Dermis blood vessel endothelial cell (primary cell): ENCODE measurements at regions not wholly inside any gene's neighbourhood (a gene's known extent, or its start where the extent isn't known, plus 50 kb on each side); places are given as distances from the start of the nearest gene placed in this dataset.
"Not testable (repeated sequence)": the region's sequence is repeated elsewhere in the genome, so short reads cannot be mapped to it uniquely, and the experiment has no call there.

Source experiments
- DNase-seq: peaks from one replicate; pipeline ENCODE4 v3.0.0; 2010

- DNase-seq = no peak
Observed at GRCh38 chr3:87706176-87706575, 352.6 kb downstream of the CGGBP1 start.

GRCh38 chr3:87702600-87702999 is 356.2 kb downstream of the CGGBP1 start:
- no peak for DNase-seq

GRCh38 chr3:87696124-87697013 is 362.4 kb downstream of the CGGBP1 start:
- DNase-seq = no peak

- no peak for DNase-seq
Observed at GRCh38 chr3:87694678-87695077, 364.1 kb downstream of the CGGBP1 start.

GRCh38 chr3:87691109-87691508 is 367.7 kb downstream of the CGGBP1 start:
- DNase-seq = no peak

GRCh38 chr3:87678984-87679660 is 379.7 kb downstream of the CGGBP1 start:
- not testable (repeated sequence) for DNase-seq

GRCh38 chr3:87674397-87675161 is 384.2 kb downstream of the CGGBP1 start:
- DNase-seq = no peak

- no peak for DNase-seq
Observed at GRCh38 chr3:87673132-87673531, 385.7 kb downstream of the CGGBP1 start.

- no peak for DNase-seq
Observed at GRCh38 chr3:87654184-87654583, 377.8 kb upstream of the POU1F1 start.

- not testable (repeated sequence) for DNase-seq
Observed at GRCh38 chr3:87653138-87653537, 376.8 kb upstream of the POU1F1 start.

- no peak for DNase-seq
Observed at GRCh38 chr3:87634426-87634825, 358.0 kb upstream of the POU1F1 start.

GRCh38 chr3:87627316-87627715 is 350.9 kb upstream of the POU1F1 start:
- no peak for DNase-seq

GRCh38 chr3:87626546-87626945 is 350.2 kb upstream of the POU1F1 start:
- no peak for DNase-seq

- no peak for DNase-seq
Observed at GRCh38 chr3:87625876-87626275, 349.5 kb upstream of the POU1F1 start.

GRCh38 chr3:87624860-87625259 is 348.5 kb upstream of the POU1F1 start:
- no peak for DNase-seq

- DNase-seq = no peak
Observed at GRCh38 chr3:87621667-87622066, 345.3 kb upstream of the POU1F1 start.

GRCh38 chr3:87615506-87615905 is 339.1 kb upstream of the POU1F1 start:
- DNase-seq = no peak

- no peak for DNase-seq
Observed at GRCh38 chr3:87614998-87615397, 338.6 kb upstream of the POU1F1 start.

- DNase-seq = no peak
Observed at GRCh38 chr3:87607234-87607633, 330.9 kb upstream of the POU1F1 start.

GRCh38 chr3:87595798-87596197 is 319.4 kb upstream of the POU1F1 start:
- DNase-seq = no peak

- DNase-seq = no peak
Observed at GRCh38 chr3:87581240-87581639, 304.9 kb upstream of the POU1F1 start.

GRCh38 chr3:87576752-87577151 is 300.4 kb upstream of the POU1F1 start:
- no peak for DNase-seq

GRCh38 chr3:87575550-87575949 is 299.2 kb upstream of the POU1F1 start:
- no peak for DNase-seq
